Left cardiac atrium (tissue), 4 donors: ENCODE measurements at regions not wholly inside any gene's neighbourhood (a gene's known extent, or its start where the extent isn't known, plus 50 kb on each side); places are given as distances from the start of the nearest gene placed in this dataset.
"Not testable (repeated sequence)": the region's sequence is repeated elsewhere in the genome, so short reads cannot be mapped to it uniquely, and the experiment has no call there.

Source experiments
- ATAC-seq, 2 donors: fragments of 200-7000 bp; cut with Tn5 transposase; one replicate each; pipeline ENCODE4 v1.9.1; 2020; ENCODE audit warnings: mild to moderate bottlenecking in 2 of 2, moderate library complexity in 2 of 2
- DNase-seq: peaks from one replicate; pipeline ENCODE4 v3.0.0-alpha.2; 2020
- intact Hi-C, 2 donors: fragments of 100-400 bp; cut with DNase I; formaldehyde crosslinking; loops; one replicate each; pipeline versions ENCODE4 v1.14.1 to v1.15.1; 2022 to 2023
- donor health status: DM: no; HTN: yes; CAD: no.
- donor health status: DM: no; HTN: yes; CAD: no; lungs with severe emphysema.
- donor health status: DM: yes; HTN: yes; CAD: no.
- donor health status: Dilated cardiomyopathy.

GRCh38 chr3:73175698-73176097, 114.2 kb downstream of the EBLN2 start:
- intact Hi-C loops: no loop called here

DNA sequence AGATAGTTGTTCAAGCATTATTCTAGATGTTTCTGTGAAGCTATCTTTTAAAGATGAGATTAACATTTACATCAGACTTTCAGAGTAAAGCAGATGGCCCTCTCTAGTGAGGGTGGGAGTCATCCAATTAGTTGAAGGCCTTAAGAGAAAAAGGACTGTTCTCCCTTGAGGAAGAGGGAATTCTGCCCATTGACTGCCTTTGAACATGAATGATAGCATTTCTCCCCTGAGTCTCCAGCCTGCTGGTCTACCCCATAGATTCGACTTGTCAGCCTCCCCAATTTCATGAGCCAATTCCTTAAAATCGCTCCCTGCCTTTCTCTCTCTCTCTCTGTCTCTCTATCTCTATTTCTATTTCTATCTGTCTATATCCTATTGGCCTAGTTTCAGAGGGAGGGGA, 115.5 kb downstream of the EBLN2 start:
- DNase-seq (no peak), ATAC-seq (no peak)
- intact Hi-C loops: no loop called here

More at GRCh38 chr3:73175698-73176097, 114.2 kb downstream of the EBLN2 start:
- DNase-seq (no peak), ATAC-seq (no peak)

GRCh38 chr3:73177827-73178226, 116.4 kb downstream of the EBLN2 start:
- DNase-seq (no peak), ATAC-seq (no peak)
- intact Hi-C loops: no loop called here

GRCh38 chr3:73179601-73180000, 118.1 kb downstream of the EBLN2 start:
- DNase-seq (no peak), ATAC-seq (no peak)
- intact Hi-C loops: no loop called here

GRCh38 chr3:73186741-73187140, 125.3 kb downstream of the EBLN2 start:
- intact Hi-C loops: no loop called here
- ATAC-seq: no peak
- DNase-seq: no peak

DNA sequence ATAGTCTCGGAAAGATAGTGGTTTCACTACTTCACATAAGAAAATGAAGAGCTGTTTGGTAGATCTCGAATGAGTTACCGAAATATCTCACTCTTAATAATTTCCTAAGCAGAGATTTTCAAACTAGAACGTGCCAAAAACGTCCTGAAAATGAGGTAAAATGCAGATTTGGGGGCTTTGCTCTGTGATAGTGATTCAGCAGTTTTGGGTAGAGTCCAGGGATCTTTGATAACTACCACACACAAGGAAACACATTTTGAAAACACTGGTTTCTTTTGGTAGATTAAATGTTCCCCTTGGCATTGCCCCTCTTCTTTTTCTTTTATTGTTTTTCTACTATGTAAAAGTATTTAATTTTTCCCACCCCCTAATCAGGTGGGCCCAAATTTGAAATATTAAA, 125.9 kb downstream of the EBLN2 start:
- DNase-seq (no peak), ATAC-seq (no peak)
- intact Hi-C loops: no loop called here

GRCh38 chr3:73188707-73189106, 127.2 kb downstream of the EBLN2 start:
- DNase-seq: no peak
- intact Hi-C loops: no loop called here
- ATAC-seq: no peak

GRCh38 chr3:73192036-73192738, 130.7 kb downstream of the EBLN2 start:
- ATAC-seq (no peak), DNase-seq (no peak)
- intact Hi-C loops: no loop called here

DNA sequence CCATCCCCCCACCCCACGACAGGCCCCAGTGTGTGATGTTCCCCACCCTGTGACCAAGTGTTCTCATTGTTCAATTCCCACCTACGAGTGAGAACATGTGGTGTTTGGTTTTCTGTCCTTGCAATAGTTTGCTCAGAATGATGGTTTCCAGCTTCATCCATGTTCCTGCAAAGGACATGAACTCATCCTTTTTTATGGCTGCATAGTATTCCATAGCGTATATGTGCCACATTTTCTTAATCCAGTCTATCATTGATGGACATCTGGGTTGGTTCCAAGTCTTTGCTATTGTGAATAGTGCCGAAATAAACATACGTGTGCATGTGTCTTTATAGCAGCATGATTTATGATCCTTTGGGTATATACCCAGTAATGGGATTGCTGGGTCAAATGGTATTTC, 132.5 kb downstream of the EBLN2 start:
- ATAC-seq, intact Hi-C loops, DNase-seq: not testable (repeated sequence)

DNA sequence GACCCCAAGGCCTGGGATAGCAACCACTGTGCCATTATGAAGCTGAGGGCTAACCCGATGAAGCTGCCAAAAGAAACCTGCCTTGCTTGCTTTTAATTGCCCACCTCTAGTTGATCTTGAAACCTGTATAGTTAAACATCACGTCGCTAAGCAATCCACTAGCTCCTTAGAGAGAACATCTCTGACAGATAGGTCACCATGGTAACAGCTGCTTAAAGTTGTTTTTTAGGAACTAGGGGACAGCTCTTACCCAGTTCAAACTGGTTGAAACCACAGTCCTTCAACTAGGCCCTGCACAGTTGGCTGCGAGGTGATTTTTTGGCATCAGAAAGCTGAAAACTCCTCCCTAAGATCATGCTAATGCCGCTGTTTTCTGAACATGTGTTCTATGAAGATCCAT, 135.7 kb downstream of the EBLN2 start:
- intact Hi-C loops: no loop called here
- no peak for ATAC-seq
- no peak for DNase-seq

DNA sequence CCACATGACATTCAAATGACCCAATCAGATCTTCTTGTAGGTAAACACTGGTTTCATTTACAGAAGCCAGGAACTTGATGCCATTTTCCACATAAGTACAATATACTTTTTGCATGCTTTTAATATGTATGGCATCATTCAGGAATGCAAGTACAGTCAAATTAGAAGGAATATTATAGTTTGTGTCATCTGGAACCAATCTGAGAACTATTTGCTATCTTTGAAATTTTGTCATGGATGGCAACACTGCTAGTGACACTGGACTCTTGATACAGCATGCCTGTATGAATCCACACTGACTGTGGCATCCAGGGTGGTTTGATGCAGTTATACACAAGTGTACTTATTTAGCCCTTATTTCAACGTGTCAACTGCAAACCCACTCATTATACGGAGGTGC, 141.6 kb downstream of the EBLN2 start:
- DNase-seq: no peak
- no peak for ATAC-seq
- intact Hi-C loops: no loop called here

GRCh38 chr3:73203633-73204032, 142.2 kb downstream of the EBLN2 start:
- DNase-seq: no peak
- intact Hi-C loops: no loop called here
- no peak for ATAC-seq

GRCh38 chr3:73204841-73205240, 143.4 kb downstream of the EBLN2 start:
- no peak for ATAC-seq
- no peak for DNase-seq
- intact Hi-C loops: no loop called here

DNA sequence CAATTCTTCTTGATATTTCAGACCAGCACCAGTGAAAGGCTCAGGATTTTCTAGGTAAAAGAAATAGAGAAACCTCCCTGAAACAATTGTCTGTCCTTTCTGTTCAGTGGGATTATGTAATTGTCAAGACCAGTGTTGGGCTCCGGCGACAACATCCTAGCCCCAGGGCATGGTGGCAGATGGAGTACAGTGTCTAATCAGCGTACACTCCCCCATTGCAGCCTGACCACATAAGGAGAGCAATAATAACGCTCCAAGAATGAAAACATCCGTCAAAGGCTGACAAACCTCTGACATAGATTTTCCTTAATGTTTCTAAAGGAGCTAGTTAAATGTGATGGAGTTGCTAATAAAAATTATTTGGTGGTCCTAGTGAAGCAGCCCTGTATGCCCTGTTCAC, 144.6 kb downstream of the EBLN2 start:
- DNase-seq: no peak
- ATAC-seq: no peak
- intact Hi-C loops: no loop called here

- no peak for DNase-seq
- no peak for ATAC-seq
- intact Hi-C loops: no loop called here
These were observed 146.5 kb downstream of the EBLN2 start for GRCh38 chr3:73207946-73208440.

DNA sequence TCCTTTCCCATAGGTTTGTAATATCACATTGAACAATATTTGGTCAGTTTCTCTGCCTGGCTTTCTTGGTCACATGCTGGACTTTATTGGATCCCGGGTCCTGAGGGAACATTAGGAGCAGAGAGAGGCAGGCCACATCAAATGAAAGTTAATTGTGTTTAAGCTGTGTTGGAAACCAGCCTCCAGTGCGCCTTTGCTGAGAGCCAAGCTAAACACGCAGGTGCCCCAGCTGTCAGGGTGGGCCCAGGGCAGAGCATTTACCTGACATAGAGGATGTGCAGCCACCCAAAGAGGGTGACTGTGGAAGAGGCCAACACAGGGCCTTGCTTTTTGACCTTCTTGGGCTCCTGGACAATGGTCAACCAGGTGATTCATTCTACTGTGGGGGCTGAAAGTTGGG, 149.3 kb downstream of the EBLN2 start:
- ATAC-seq: no peak

DNA sequence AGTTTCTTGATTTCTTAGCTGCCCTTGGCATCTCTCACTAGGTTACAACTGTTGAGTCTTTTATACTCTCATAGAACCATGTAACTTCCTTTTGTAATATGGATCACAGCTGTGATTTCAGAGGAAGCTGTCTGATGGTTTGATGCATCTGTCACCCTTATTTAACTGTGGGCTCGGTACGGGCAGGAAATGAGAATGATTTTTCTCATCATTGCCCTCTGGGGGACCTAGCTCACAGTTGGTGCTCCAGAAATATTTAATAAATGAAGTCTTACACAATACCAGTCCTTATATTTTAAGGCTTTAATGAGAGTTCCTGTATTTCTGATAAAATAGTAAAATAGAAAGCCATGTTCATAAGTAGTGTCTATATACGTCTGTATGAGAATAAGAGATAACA, 151.2 kb downstream of the EBLN2 start:
- DNase-seq (no peak), ATAC-seq (no peak)
- intact Hi-C loops: no loop called here

More for the DNA sequence above, 149.3 kb downstream of the EBLN2 start:
- intact Hi-C loops: no loop called here
- DNase-seq: no peak

DNA sequence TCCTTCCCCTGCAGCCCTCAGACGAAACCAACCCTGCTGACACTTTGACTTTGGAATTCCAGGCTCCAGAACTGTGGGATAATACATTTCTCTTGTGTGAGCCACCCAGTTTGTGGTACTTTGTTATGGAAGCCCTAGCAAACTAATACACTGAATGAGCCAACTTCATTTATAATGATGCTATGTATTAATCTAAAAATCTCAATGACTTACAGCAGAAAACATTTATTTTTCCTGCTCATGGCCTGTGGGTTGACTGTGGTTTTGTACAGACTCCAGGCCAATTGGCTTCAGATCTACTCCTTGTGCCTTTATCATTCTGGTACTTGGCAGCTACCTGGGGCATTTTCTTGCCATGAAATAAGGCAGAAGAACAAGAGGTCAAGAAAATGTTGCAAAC, 152.4 kb downstream of the EBLN2 start:
- DNase-seq (no peak), ATAC-seq (peak in 1 of 2 donors; percentile 38)
- intact Hi-C loops: no loop called here

DNA sequence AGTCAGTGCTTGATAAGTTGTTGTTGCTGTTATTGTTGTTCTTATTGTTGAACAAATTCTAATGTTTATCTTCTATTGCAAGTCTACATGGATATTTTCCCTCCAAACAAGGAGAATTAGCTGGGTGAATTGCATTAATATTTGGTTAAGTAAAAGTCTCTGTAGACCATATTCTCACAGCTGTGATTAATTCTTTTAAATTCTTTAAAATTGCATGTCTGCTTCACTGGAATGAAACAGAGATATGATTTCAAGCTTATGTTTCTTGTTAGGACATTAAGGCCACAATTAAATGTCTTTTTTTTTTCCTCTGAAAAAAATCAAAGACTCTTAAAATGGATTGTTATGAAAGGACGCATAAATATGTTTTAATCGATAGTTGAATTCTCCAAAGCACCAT, 153.4 kb downstream of the EBLN2 start:
- intact Hi-C loops: no loop called here
- ATAC-seq (no peak), DNase-seq (no peak)

DNA sequence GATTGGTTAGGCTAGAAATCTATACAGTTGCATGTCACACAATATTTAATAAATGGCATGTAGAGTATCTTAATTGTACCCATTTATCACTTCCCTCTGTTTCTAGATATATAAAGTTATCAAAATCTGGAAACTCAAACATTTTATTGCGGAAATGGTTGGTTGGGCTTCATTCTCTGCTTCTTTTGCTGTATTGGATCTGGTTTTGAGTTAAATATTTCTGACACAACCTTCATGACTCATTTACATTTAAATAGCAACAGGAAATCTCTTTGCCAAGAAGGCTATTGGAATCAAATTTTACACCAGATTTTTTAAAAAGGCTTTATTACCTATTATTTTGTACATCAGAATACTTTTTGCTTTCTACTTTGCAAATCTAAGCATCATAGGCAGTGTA, 153.8 kb downstream of the EBLN2 start:
- DNase-seq (no peak), ATAC-seq (peak in 1 of 2 donors; percentile 32)
- intact Hi-C loops: no loop called here

DNA sequence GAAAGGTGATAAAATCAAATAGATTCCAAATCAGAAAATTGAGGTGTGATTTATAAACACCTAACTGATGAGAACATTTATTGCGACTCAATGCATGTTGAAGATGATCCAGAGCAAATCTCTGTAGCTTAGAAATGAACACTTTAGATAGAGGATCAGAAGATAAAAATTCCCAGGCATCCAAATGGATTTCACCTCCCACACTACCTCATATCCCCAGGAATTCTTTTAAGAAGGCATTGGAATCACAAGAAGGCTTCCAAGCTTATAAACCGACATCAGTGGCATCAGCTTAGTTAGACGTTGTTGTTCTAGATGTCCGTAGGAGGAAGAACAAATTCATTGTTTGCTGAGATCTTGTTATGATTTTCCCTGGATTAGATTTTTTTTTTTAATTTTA, 154.4 kb downstream of the EBLN2 start:
- intact Hi-C loops: no loop called here

GRCh38 chr3:73216310-73216709, 154.9 kb downstream of the EBLN2 start:
- ATAC-seq (peak in 1 of 2 donors; percentile 32), DNase-seq (no peak)
- intact Hi-C loops: no loop called here

More for the DNA sequence above, 154.4 kb downstream of the EBLN2 start:
- no peak for ATAC-seq
- no peak for DNase-seq
